GM03348 (cell line): ENCODE measurements at regions not wholly inside any gene's neighbourhood (a gene's known extent, or its start where the extent isn't known, plus 50 kb on each side); places are given as distances from the start of the nearest gene placed in this dataset.

Source experiments
- DNase-seq: peaks from one replicate; pipeline ENCODE4 v3.0.0; 2012; ENCODE audit warnings: low spot score

DNA sequence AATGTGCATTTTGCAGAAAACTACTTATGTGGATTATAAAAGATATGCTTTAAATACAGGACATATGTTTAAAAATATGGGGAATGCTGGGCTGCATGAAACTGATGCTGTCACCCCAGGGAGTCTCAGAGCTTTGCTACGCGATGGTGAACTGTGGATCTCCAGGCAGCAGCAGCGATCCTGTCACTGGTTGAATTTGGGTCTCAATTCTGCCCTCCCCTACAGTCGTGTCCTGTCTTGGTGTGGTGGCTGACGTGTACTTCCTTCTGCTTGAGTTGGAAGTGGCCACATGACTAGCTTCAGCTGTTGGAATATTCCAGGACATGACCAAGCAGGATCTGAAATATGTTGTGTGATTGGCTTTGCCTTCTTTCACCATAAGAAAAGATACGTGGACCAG is 222.9 kb upstream of the AJAP1 start:
- no peak for DNase-seq

GRCh38 chr1:4433075-4433474 is 221.3 kb upstream of the AJAP1 start:
- DNase-seq = no peak

- DNase-seq = no peak
Observed at GRCh38 chr1:4444086-4444485, 210.3 kb upstream of the AJAP1 start.

DNA sequence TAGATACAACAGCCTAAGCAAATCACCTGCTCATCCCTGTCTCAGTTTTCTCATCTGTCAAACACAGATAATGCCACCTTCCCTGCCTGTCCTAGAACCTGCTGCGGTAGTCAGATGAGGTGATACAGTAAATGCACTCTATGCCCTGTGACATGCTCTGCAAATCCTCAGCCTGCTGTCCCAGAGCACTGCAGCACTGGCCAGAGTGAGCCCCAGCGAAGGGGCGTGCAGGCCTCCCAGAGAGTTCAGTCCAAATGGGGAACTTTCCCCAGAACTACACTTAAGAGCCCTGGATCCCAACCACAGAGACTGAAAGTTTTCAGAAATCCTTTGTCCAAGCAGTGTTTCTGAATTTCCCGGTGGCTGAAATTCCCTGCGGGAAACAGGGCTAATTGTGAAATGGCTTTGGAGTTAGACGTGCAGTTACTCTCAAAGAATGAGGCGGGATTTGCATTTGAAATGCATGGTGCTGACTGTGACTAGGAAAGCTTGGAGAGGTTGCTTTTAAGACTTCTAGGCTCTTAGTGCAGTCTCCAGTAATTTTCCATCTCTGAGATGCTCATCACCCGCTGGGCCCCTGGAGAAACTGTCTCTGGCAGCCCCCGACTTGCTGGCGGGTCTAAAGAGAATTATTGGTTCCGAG is 206.5 kb upstream of the AJAP1 start:
- no peak for DNase-seq

DNA sequence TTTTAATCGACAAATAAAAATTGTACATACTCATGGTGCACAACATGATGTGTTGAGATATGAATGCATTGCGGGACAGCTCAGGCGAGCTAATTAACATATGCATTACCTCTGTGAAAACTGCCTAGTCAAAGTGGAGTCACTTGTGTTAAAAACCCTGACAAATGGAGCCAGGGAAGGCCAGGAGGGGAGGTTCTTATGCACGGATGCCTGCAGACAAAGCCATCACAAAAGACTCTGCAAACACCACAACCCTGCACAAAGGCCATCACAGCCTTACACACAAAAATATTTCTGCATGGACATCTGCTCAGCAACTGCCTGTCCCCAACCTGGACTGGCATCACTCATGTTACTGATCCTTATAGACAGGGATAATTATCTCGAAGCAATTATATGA is 204.4 kb upstream of the AJAP1 start:
- DNase-seq = no peak

DNA sequence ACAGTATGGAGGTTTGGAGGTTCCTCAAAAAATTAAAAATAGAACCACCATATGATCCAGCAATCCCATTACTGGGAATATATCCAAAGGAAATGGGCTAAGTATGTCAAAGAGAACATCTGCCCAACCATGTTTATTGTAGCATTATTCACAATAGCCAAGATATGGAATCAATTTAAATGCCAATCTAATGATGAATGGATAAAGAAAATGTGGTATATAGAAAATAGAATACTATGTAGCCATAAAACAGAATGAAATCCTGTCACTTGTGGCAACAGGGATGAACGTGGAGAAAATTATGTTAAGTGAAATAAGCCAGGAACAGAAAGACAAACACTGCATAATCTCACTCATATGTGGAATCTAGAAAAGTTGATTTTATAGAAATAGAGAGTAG is 201.7 kb upstream of the AJAP1 start:
- DNase-seq = no peak

DNA sequence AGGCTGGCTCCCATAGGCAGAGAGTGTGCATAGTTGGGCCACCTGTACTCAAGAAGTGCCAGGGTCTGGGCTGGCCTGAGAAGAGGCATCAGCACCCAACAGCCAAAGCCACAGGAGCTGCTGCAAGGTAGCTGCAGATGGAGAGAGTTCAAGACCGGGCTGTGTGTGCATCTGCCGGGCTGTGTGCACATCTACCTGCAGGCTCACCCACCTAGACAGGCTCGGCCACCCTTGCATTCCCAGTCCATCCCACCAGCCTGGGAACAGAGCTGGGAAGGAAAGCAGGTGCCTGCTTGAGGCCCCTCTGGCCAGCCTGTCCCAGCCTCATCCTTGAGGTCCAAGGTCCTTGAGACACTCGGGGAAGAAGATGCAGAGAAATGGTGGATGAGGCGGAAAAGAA is 194.4 kb upstream of the AJAP1 start:
- DNase-seq = no peak

- DNase-seq = no peak
Observed at GRCh38 chr1:4460651-4461050, 193.8 kb upstream of the AJAP1 start.

- DNase-seq = no peak
Observed at GRCh38 chr1:4461726-4462290, 192.6 kb upstream of the AJAP1 start.

- no peak for DNase-seq
Observed at GRCh38 chr1:4462831-4463484, 191.5 kb upstream of the AJAP1 start.

- no peak for DNase-seq
Observed at GRCh38 chr1:4463631-4464030, 190.8 kb upstream of the AJAP1 start.

GRCh38 chr1:4464478-4464877 is 189.9 kb upstream of the AJAP1 start:
- no peak for DNase-seq

GRCh38 chr1:4467241-4467640 is 187.2 kb upstream of the AJAP1 start:
- DNase-seq = no peak

DNA sequence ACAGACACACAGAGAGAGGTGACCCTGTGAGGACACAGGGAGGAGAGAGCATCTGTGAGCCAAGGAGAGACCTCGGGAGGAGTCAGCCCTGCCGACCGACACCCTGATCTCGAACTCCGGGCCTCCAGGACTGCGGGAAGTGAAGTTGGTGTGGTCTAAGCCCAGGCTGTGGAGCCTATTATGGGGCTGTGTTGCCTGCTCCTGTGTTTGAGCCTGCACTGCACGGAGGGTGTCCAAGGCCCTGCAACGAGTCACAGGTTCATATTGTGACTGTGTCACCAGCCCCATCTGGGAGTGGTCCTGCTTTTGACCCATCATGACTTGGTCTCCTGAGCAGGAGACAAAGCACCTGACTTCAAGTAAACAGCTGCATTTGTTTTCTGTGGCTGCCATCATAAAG is 186.0 kb upstream of the AJAP1 start:
- DNase-seq = no peak

GRCh38 chr1:4468804-4469514 is 185.4 kb upstream of the AJAP1 start:
- DNase-seq = no peak

GRCh38 chr1:4476394-4476793 is 178.0 kb upstream of the AJAP1 start:
- DNase-seq = no peak

- DNase-seq = no peak
Observed at GRCh38 chr1:4481451-4481850, 173.0 kb upstream of the AJAP1 start.

DNA sequence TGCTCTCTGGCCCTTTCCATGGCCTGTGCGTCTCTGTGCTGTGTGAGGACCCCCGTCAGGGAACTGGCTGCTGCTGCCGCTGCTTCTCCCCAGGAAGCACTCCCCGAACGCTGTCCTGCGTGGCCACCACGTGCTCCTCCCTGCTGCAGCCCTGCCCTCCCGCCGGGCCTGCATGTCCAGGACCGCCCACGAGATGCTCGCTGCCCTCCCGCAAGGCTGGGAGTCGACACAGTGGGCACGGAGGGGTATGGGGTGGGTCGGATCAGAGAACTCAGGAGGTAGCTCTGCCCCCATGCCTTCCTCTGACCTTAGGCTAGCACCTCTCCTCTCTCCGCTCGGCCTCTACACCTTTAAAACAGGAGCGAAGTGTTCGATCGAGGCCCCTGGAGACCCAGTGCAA is 171.9 kb upstream of the AJAP1 start:
- DNase-seq = no peak

- DNase-seq = no peak
Observed at GRCh38 chr1:4483021-4483625, 171.3 kb upstream of the AJAP1 start.

DNA sequence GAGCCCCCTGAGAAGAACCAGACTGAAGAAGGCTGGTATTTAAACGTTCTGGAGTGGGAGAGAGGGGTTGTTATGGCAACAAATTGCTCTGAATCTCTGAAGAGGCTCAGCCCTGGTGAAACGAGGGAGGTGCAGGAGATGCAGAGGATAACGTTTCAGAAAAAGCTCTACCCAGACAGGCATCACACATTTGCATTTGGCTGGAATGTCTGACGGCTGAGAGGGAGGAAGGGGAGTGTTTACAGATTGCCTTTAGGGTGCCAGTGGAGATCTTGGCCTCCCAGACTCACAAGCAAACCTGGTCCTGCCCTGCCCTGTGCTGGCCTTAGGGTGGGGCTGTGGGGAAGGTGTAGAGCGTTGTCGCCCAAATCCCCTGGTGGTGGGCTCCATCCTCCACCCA is 169.0 kb upstream of the AJAP1 start:
- DNase-seq = no peak

DNA sequence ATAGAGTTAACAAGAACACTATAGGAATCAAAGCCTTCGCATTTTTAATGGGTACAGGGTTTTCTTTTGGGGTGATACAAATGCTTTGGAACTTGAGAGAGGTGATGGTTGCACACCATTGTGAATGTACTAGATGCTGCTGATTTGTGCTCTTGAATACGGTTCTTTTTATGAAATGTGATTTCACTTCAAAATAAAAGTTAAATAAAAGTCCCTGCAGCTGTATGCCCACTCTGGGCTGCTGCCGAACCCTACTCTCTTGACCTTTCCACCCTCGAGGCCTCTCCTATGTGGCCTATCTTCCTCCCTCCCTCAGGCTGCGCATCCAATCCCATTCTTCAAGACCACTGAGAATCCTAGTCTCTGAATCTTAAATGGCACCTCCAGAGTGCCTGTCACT is 168.5 kb upstream of the AJAP1 start:
- DNase-seq = no peak

- DNase-seq = no peak
Observed at GRCh38 chr1:4486408-4487120, 167.8 kb upstream of the AJAP1 start.
